Colonic mucosa (tissue), 4 donors: ENCODE measurements at regions not wholly inside any gene's neighbourhood (a gene's known extent, or its start where the extent isn't known, plus 50 kb on each side); places are given as distances from the start of the nearest gene placed in this dataset.

Source experiments
- DNase-seq: peaks from one replicate; pipeline ENCODE4 v3.0.0-alpha.2; 2020
- H3K27ac ChIP-seq: fragments of 200-600 bp; one replicate; pipeline ENCODE4 v1.8.0; 2021
- H3K27me3 ChIP-seq: fragments of 200-600 bp; one replicate; pipeline ENCODE4 v1.8.0; 2021
- H3K36me3 ChIP-seq: fragments of 200-600 bp; one replicate; pipeline ENCODE4 v1.8.0; 2021
- H3K4me1 ChIP-seq: fragments of 200-600 bp; one replicate; pipeline ENCODE4 v1.8.0; 2021; ENCODE audit warnings: mild to moderate bottlenecking
- H3K4me3 ChIP-seq: fragments of 200-600 bp; one replicate; pipeline ENCODE4 v1.8.0; 2021
- H3K9ac ChIP-seq, 2 donors: one replicate each; pipeline ENCODE4 v1.7.0; 2013; ENCODE audit warnings: control low read depth in 2 of 2, low read depth in 2 of 2, low read length in 2 of 2
- H3K9me3 ChIP-seq: fragments of 200-600 bp; one replicate; pipeline ENCODE4 v1.8.0; 2021
- CTCF ChIP-seq: fragments of 200-600 bp; IDR thresholded peaks from one replicate; pipeline ENCODE4 v1.8.0; 2022; ENCODE audit warnings: antibody characterized with exemption, mild to moderate bottlenecking
- intact Hi-C: fragments of 100-400 bp; cut with DNase I; formaldehyde crosslinking; loops from one replicate; pipeline ENCODE4 v1.14.1; 2022
- donor health status: healthy.
- donor health status: DM: no; HTN: no; CAD: no.
- donor health status: DM: no; HTN: no; CAD: no.

- H3K27ac ChIP-seq = no peak overlapping the region
- intact Hi-C loops = no loop called here
- TF ChIP-seq CTCF = no peak
These were observed 353.4 kb upstream of the TBL1XR1 start for GRCh38 chr3:177550667-177551066.

GRCh38 chr3:177551431-177551836 is 354.2 kb upstream of the TBL1XR1 start:
- no peaks in the 10 kb centered on the region for H3K9me3 ChIP-seq
- intact Hi-C loops = no loop called here
- DNase-seq = no peak
- TF ChIP-seq CTCF = no peak
- H3K4me1 ChIP-seq = no peaks in the 10 kb centered on the region
- H3K27ac ChIP-seq = no peak overlapping the region
- no peak overlapping the region for H3K9ac ChIP-seq
- no peaks in the 10 kb centered on the region for H3K27me3 ChIP-seq
- no peak overlapping the region for H3K4me3 ChIP-seq
- H3K36me3 ChIP-seq = no peaks in the 10 kb centered on the region

More at GRCh38 chr3:177550667-177551066, 353.4 kb upstream of the TBL1XR1 start:
- no peaks in the 10 kb centered on the region for H3K4me1 ChIP-seq
- no peak for DNase-seq
- no peaks in the 10 kb centered on the region for H3K27me3 ChIP-seq
- H3K9ac ChIP-seq = no peak overlapping the region
- no peaks in the 10 kb centered on the region for H3K36me3 ChIP-seq
- H3K9me3 ChIP-seq = no peaks in the 10 kb centered on the region
- no peak overlapping the region for H3K4me3 ChIP-seq

GRCh38 chr3:177552051-177552450 is 354.8 kb upstream of the TBL1XR1 start:
- Histone ChIP-seq H3K4me1 (no peaks in the 10 kb centered on the region), H3K36me3 (no peaks in the 10 kb centered on the region), H3K9me3 (no peaks in the 10 kb centered on the region), H3K27me3 (no peaks in the 10 kb centered on the region), H3K9ac (no peak overlapping the region), H3K27ac (no peak overlapping the region), H3K4me3 (no peak overlapping the region)
- no peak for DNase-seq
- no peak for TF ChIP-seq CTCF
- intact Hi-C loops = no loop called here

- no peak overlapping the region for H3K4me3 ChIP-seq
- DNase-seq = no peak
- H3K4me1 ChIP-seq = no peaks in the 10 kb centered on the region
- no peaks in the 10 kb centered on the region for H3K9me3 ChIP-seq
- intact Hi-C loops = no loop called here
- TF ChIP-seq CTCF = no peak
- no peak overlapping the region for H3K27ac ChIP-seq
- H3K27me3 ChIP-seq = no peaks in the 10 kb centered on the region
- H3K9ac ChIP-seq = no peak overlapping the region
- H3K36me3 ChIP-seq = no peaks in the 10 kb centered on the region
These were observed 355.7 kb upstream of the TBL1XR1 start for GRCh38 chr3:177553012-177553411.

- Histone ChIP-seq H3K27ac (no peak overlapping the region), H3K4me1 (no peaks in the 10 kb centered on the region)
- no peak for TF ChIP-seq CTCF
These were observed 356.3 kb upstream of the TBL1XR1 start for GRCh38 chr3:177553579-177553978.

More at GRCh38 chr3:177553579-177553978, 356.3 kb upstream of the TBL1XR1 start:
- Histone ChIP-seq H3K4me3 (no peak overlapping the region), H3K9ac (no peak overlapping the region), H3K36me3 (no peaks in the 10 kb centered on the region), H3K9me3 (no peaks in the 10 kb centered on the region), H3K27me3 (no peaks in the 10 kb centered on the region)
- DNase-seq = no peak
- intact Hi-C loops = no loop called here
